ENCODE measurements at regions not wholly inside any gene's neighbourhood (a gene's known extent, or its start where the extent isn't known, plus 50 kb on each side); places are given as distances from the start of the nearest gene placed in this dataset.

DNA sequence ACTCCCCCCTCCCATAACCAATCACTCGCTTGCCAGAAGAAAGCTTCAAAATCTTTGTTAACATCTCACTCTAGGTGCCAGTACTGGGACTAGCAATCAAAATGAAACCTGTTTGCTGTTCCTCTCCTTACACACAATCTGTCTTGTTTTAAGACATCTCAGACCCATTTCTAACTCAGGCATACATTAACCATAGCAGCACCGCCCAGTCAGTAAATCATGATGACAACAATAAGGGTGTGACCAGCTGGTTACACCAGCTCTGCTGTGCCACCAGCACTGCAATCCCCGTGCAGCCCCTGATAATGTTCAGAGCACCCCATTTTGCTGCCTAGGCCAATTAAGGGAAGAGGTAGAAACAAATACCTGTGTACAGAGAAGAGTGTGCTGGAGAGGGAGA is 185.2 kb upstream of the TAB2 start:
- Histone ChIP-seq H2AFZ (ENCODE audit: low read depth, low read length) (peak overlapping the region; percentile 83), H3K79me2 (ENCODE audit: control insufficient read depth, insufficient read depth, low read length) (no peaks in the 10 kb centered on the region), H3K4me2 (ENCODE audit: insufficient read depth, low read length) (peak overlapping the region; percentile 37), H3K36me3 (ENCODE audit: control insufficient read depth, insufficient read depth, low read length) (no peaks in the 10 kb centered on the region), H4K20me1 (replicated peaks; ENCODE audit: control insufficient read depth, insufficient read depth, low read length) (no peaks in the 10 kb centered on the region), H3K4me1 (replicated peaks in 1 of 2; ENCODE audit: control insufficient read depth in 2 of 2, insufficient read depth in 2 of 2, low read length in 2 of 2) (peaks cover 21 to 58% of the 10 kb centered on the region in 2 experiments), H3K9me1 (ENCODE audit: control insufficient read depth, insufficient read depth, low read length) (no peaks in the 10 kb centered on the region), H3K27ac (ENCODE audit: extremely low read depth, low read depth, low read length) (no peak overlapping the region), H3K9me3 (replicated peaks; ENCODE audit: control insufficient read depth, insufficient read depth, low read depth, low read length) (no peaks in the 10 kb centered on the region; the same call in 1 of the 2 replicates), H3K9ac (ENCODE audit: insufficient read depth in 1 of 2, low read depth in 2 of 2, low read length in 2 of 2) (no peak overlapping the region; a peak in 1 of 4 replicates), H3K27me3 (ENCODE audit: control insufficient read depth in 2 of 2, insufficient read depth in 2 of 2, low read length in 2 of 2) (no peaks in the 10 kb centered on the region), H3K4me3 (no peak overlapping the region)
- FAIRE-seq, result peak; percentile 48
- in situ Hi-C loops (cut with MboI), result no loop called here
- ChIA-PET CTCF (ENCODE audit: low intra/inter-chr PET ratio) (no interaction called here), POLR2A (interaction anchor here (1.4 kb wide), 1 partner anchor 8 kb away, joined by 4 read pairs; no protein-coding TSS in a partner anchor)
- ATAC-seq, result peak; percentile 69
- peak in 2 of 4 experiments; percentile 55 to 60 for DNase-seq (ENCODE audit: extremely low read depth in 1 of 4, low spot score in 3 of 4)
- no TSS peak for BruUV-seq (replicated peaks)
- intact Hi-C loops (cut with micrococcal nuclease), result no loop called here
- 25% methylated on average over 3 of the region's 3 CpGs for WGBS (ENCODE audit: insufficient coverage, low coverage, missing lambda C conversion rate)
- no peak for TF ChIP-seq PRPF4 (IDR thresholded peaks at IDR 0.05; ENCODE audit: insufficient read depth, low read depth, low read length, poor library complexity, severe bottlenecking)
- TF ChIP-seq, protein P1, sequence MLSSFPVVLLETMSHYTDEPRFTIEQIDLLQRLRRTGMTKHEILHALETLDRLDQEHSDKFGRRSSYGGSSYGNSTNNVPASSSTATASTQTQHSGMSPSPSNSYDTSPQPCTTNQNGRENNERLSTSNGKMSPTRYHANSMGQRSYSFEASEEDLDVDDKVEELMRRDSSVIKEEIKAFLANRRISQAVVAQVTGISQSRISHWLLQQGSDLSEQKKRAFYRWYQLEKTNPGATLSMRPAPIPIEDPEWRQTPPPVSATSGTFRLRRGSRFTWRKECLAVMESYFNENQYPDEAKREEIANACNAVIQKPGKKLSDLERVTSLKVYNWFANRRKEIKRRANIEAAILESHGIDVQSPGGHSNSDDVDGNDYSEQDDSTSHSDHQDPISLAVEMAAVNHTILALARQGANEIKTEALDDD (IDR thresholded peaks at IDR 0.05), result peak; percentile 48; the same call in 1 of the 2 replicates
- TF ChIP-seq, protein P2, sequence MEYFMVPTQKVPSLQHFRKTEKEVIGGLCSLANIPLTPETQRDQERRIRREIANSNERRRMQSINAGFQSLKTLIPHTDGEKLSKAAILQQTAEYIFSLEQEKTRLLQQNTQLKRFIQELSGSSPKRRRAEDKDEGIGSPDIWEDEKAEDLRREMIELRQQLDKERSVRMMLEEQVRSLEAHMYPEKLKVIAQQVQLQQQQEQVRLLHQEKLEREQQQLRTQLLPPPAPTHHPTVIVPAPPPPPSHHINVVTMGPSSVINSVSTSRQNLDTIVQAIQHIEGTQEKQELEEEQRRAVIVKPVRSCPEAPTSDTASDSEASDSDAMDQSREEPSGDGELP (CRISPR knock-in tag; IDR thresholded peaks at IDR 0.05; ENCODE audit: borderline replicate concordance), result peak; percentile 31; the same call in 1 of the 2 replicates
- TF ChIP-seq DACH1 (IDR thresholded peaks at IDR 0.05; ENCODE audit: partially characterized antibody), result peak; percentile 49
- TF ChIP-seq ARID1B (IDR thresholded peaks at IDR 0.05), result peak; percentile 44
- TF ChIP-seq RBM34 (IDR thresholded peaks at IDR 0.05; ENCODE audit: borderline replicate concordance, insufficient read depth, low read length), result no peak
- TF ChIP-seq CREB1 (IDR thresholded peaks at IDR 0.05), result no peak
- no peak for TF ChIP-seq CREB1 (CRISPR knock-in tag; IDR thresholded peaks at IDR 0.05)
- peak; percentile 47; the same call in 1 of the 2 replicates for TF ChIP-seq CTBP1 (IDR thresholded peaks at IDR 0.05; ENCODE audit: borderline replicate concordance)
- TF ChIP-seq, protein P3, sequence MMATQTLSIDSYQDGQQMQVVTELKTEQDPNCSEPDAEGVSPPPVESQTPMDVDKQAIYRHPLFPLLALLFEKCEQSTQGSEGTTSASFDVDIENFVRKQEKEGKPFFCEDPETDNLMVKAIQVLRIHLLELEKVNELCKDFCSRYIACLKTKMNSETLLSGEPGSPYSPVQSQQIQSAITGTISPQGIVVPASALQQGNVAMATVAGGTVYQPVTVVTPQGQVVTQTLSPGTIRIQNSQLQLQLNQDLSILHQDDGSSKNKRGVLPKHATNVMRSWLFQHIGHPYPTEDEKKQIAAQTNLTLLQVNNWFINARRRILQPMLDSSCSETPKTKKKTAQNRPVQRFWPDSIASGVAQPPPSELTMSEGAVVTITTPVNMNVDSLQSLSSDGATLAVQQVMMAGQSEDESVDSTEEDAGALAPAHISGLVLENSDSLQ (IDR thresholded peaks at IDR 0.05), result peak; percentile 90
- peak; percentile 98 for TF ChIP-seq MEIS2 (IDR thresholded peaks at IDR 0.05; ENCODE audit: partially characterized antibody)
- peak; percentile 24; the same call in 1 of the 2 replicates for TF ChIP-seq SOX6 (IDR thresholded peaks at IDR 0.05)
- no peak for TF ChIP-seq HMG20A (CRISPR knock-in tag; conservative IDR thresholded peaks at IDR 0.05)
- TF ChIP-seq DPF2 (IDR thresholded peaks at IDR 0.05), result peak; percentile 47; the same call in 1 of the 2 replicates
- TF ChIP-seq, protein P4, sequence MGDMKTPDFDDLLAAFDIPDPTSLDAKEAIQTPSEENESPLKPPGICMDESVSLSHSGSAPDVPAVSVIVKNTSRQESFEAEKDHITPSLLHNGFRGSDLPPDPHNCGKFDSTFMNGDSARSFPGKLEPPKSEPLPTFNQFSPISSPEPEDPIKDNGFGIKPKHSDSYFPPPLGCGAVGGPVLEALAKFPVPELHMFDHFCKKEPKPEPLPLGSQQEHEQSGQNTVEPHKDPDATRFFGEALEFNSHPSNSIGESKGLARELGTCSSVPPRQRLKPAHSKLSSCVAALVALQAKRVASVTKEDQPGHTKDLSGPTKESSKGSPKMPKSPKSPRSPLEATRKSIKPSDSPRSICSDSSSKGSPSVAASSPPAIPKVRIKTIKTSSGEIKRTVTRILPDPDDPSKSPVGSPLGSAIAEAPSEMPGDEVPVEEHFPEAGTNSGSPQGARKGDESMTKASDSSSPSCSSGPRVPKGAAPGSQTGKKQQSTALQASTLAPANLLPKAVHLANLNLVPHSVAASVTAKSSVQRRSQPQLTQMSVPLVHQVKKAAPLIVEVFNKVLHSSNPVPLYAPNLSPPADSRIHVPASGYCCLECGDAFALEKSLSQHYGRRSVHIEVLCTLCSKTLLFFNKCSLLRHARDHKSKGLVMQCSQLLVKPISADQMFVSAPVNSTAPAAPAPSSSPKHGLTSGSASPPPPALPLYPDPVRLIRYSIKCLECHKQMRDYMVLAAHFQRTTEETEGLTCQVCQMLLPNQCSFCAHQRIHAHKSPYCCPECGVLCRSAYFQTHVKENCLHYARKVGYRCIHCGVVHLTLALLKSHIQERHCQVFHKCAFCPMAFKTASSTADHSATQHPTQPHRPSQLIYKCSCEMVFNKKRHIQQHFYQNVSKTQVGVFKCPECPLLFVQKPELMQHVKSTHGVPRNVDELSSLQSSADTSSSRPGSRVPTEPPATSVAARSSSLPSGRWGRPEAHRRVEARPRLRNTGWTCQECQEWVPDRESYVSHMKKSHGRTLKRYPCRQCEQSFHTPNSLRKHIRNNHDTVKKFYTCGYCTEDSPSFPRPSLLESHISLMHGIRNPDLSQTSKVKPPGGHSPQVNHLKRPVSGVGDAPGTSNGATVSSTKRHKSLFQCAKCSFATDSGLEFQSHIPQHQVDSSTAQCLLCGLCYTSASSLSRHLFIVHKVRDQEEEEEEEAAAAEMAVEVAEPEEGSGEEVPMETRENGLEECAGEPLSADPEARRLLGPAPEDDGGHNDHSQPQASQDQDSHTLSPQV (IDR thresholded peaks at IDR 0.05), result 0 out of 2 replicates have a peak, but pooled peaks have one; percentile 60
- no peak for TF ChIP-seq TAF9B (IDR thresholded peaks at IDR 0.05; ENCODE audit: partially characterized antibody)
- TF ChIP-seq MYC (IDR thresholded peaks at IDR 0.05; ENCODE audit: low read depth, low read length), result no peak
- TF ChIP-seq MYC (CRISPR knock-in tag; IDR thresholded peaks at IDR 0.05; ENCODE audit: borderline replicate concordance, low read depth), result no peak
